PC-9 (cell line): ENCODE measurements at regions not wholly inside any gene's neighbourhood (a gene's known extent, or its start where the extent isn't known, plus 50 kb on each side); places are given as distances from the start of the nearest gene placed in this dataset.

Experiments used
- BruUV-seq: library from RNA; stranded (reverse); fragments of 400-500 nt; replicated peaks from 2 replicates; lab custom pipeline; 2021; lab: Mats Ljungman, UMichigan
- CTCF ChIA-PET: fragments of 300-600 bp; sonication (Branson Sonifier 250); formaldehyde crosslinking; loops from one replicate; lab custom pipeline; 2022; ENCODE audit warnings: antibody characterized with exemption; lab: Charles Lee
- POLR2A ChIA-PET: fragments of 300-600 bp; sonication (Branson Sonifier 250); formaldehyde crosslinking; loops from one replicate; lab custom pipeline; 2022; ENCODE audit warnings: antibody characterized with exemption; ENCODE audit not compliant: unreplicated experiment; lab: Charles Lee
- DNase-seq, 2 experiments: peaks; one replicate each; pipeline versions ENCODE4 v3.0.0 to v3.0.0-alpha.2; 2015 to 2022; ENCODE audit warnings: mixed read lengths in 1 of 2
- H2AFZ ChIP-seq: fragments of 200-600 bp; sonication (generic); 2 replicates; pipeline ENCODE4 v1.8.1; 2017; ENCODE audit warnings: antibody characterized with exemption
- H3F3A ChIP-seq: fragments of 200-600 bp; sonication (generic); 2 replicates; pipeline ENCODE4 v1.8.1; 2017; ENCODE audit warnings: antibody characterized with exemption, mild to moderate bottlenecking, low read depth; ENCODE audit not compliant: insufficient read depth
- H3K27ac ChIP-seq: fragments of 200-600 bp; sonication (generic); 2 replicates; pipeline ENCODE4 v1.6.1; 2016; ENCODE audit warnings: mixed run types
- H3K27me3 ChIP-seq: fragments of 200-600 bp; sonication (generic); 2 replicates; pipeline ENCODE4 v1.6.1; 2016; ENCODE audit warnings: low read depth, mixed run types; ENCODE audit not compliant: insufficient read depth
- H3K36me3 ChIP-seq: fragments of 200-600 bp; sonication (generic); 2 replicates; pipeline ENCODE4 v1.6.1; 2016; ENCODE audit warnings: low read depth, mixed run types
- H3K4me1 ChIP-seq: fragments of 200-600 bp; sonication (generic); replicated peaks from 2 replicates; pipeline ENCODE4 v1.6.1; 2016; ENCODE audit warnings: mixed run types; ENCODE audit not compliant: insufficient read depth
- H3K4me2 ChIP-seq: fragments of 200-600 bp; sonication (generic); 2 replicates; pipeline ENCODE4 v1.6.1; 2017; ENCODE audit warnings: mixed run types
- H3K4me3 ChIP-seq: fragments of 200-600 bp; sonication (generic); 2 replicates; pipeline ENCODE4 v1.6.1; 2016; ENCODE audit warnings: mixed run types
- H3K79me2 ChIP-seq: fragments of 200-600 bp; sonication (generic); 2 replicates; pipeline ENCODE4 v1.6.1; 2017; ENCODE audit warnings: low read depth, mixed run types
- H3K9me2 ChIP-seq: fragments of 200-600 bp; sonication (generic); 2 replicates; pipeline ENCODE4 v1.8.1; 2017; ENCODE audit warnings: mild to moderate bottlenecking; ENCODE audit not compliant: insufficient read depth
- H3K9me3 ChIP-seq: fragments of 200-600 bp; sonication (generic); 2 replicates; pipeline ENCODE4 v1.8.1; 2016; ENCODE audit warnings: low read depth; ENCODE audit not compliant: insufficient read depth
- H4K20me1 ChIP-seq: fragments of 200-600 bp; sonication (generic); 2 replicates; pipeline ENCODE4 v1.8.1; 2017; ENCODE audit not compliant: insufficient read depth
- CTCF ChIP-seq: fragments of 200-600 bp; sonication (generic); conservative IDR thresholded peaks from 2 replicates; pipeline ENCODE4 v1.6.1; 2017; ENCODE audit warnings: mixed run types, antibody characterized with exemption, mild to moderate bottlenecking, moderate library complexity
- EZH2 ChIP-seq: fragments of 200-600 bp; sonication (generic); IDR thresholded peaks from 2 replicates; pipeline ENCODE4 v1.8.0; 2017; ENCODE audit warnings: antibody characterized with exemption, low read depth
- intact Hi-C: fragments of 100-400 bp; cut with micrococcal nuclease; formaldehyde crosslinking; loops from one replicate; pipeline ENCODE4 v1.10.0; 2022; ENCODE audit not compliant: unreplicated experiment

DNA sequence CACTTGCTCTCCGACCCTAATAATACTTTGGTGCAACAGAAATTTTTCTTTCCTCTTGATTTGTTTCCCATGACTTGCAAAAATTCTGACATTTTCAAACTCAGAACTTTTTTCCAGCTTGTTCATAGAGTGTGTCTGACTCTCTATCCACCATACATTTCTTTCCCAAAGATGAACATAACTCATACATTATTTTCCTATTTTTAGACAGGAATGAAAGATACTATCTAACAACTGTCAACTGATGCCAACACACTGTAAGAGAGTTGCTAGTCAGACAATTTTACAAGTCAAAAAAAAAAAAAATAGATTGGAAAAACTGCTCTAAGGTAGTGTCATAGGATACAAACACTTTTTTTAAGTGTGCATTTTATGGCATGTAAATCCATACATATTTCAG lies 1001.0 kb upstream of the WWC1 start:
- intact Hi-C loops, result loop anchor here (10.0 kb wide), 1 partner anchor 1024 kb away; no protein-coding TSS in a partner anchor
- Histone ChIP-seq H3K9me3 (no peaks in the 10 kb centered on the region), H3K9me2 (no peaks in the 10 kb centered on the region), H3F3A (peaks cover 5% of the 10 kb centered on the region; the same call in 1 of the 2 replicates), H2AFZ (no peak overlapping the region), H4K20me1 (no peaks in the 10 kb centered on the region), H3K4me3 (no peak overlapping the region), H3K36me3 (no peaks in the 10 kb centered on the region), H3K27me3 (no peaks in the 10 kb centered on the region), H3K4me1 (peaks cover 18% of the 10 kb centered on the region), H3K4me2 (no peak overlapping the region), H3K27ac (no peak overlapping the region), H3K79me2 (no peaks in the 10 kb centered on the region)
- CTCF ChIA-PET, result no interaction called here
- TF ChIP-seq CTCF (no peak), EZH2 (no peak)
- DNase-seq, result no peak
- POLR2A ChIA-PET, result no interaction called here
- BruUV-seq, result no TSS peak

GRCh38 chr5:167294882-167295680 lies 996.4 kb upstream of the WWC1 start:
- BruUV-seq, result TSS peak; percentile 66

GRCh38 chr5:167295681-167296005 lies 995.8 kb upstream of the WWC1 start:
- ChIA-PET CTCF (no interaction called here), POLR2A (no interaction called here)
- Histone ChIP-seq H3K36me3 (no peaks in the 10 kb centered on the region), H3K27me3 (no peaks in the 10 kb centered on the region), H3K9me2 (no peaks in the 10 kb centered on the region), H4K20me1 (no peaks in the 10 kb centered on the region), H3K27ac (peak overlapping the region; percentile 98), H3K9me3 (no peaks in the 10 kb centered on the region; the same call in 1 of the 2 replicates), H3F3A (peaks cover 8% of the 10 kb centered on the region; the same call in 1 of the 2 replicates), H3K79me2 (no peaks in the 10 kb centered on the region), H2AFZ (no peak overlapping the region), H3K4me2 (peak overlapping the region; percentile 76), H3K4me1 (peaks cover 37% of the 10 kb centered on the region), H3K4me3 (peak overlapping the region; percentile 35; the same call in 1 of the 2 replicates)
- intact Hi-C loops, result loop anchor here (1.0 to 10.0 kb wide), 4 partner anchors 47 to 1019 kb away; no protein-coding TSS in a partner anchor
- no peak for TF ChIP-seq EZH2
- TF ChIP-seq CTCF, result no peak
- DNase-seq, result peak in 1 of 2 experiments; percentile 45
- BruUV-seq, result no TSS peak

More at GRCh38 chr5:167294882-167295680, 996.4 kb upstream of the WWC1 start:
- no peak for TF ChIP-seq EZH2
- TF ChIP-seq CTCF, result no peak
- Histone ChIP-seq H4K20me1 (no peaks in the 10 kb centered on the region), H3K36me3 (no peaks in the 10 kb centered on the region), H3K4me3 (peak overlapping the region; percentile 35; the same call in 1 of the 2 replicates), H3K9me3 (no peaks in the 10 kb centered on the region; the same call in 1 of the 2 replicates), H3K79me2 (no peaks in the 10 kb centered on the region), H3K4me2 (peak overlapping the region; percentile 76), H3F3A (peaks cover 8% of the 10 kb centered on the region; the same call in 1 of the 2 replicates), H3K27ac (peak overlapping the region; percentile 98), H2AFZ (no peak overlapping the region), H3K4me1 (peaks cover 37% of the 10 kb centered on the region), H3K27me3 (no peaks in the 10 kb centered on the region), H3K9me2 (no peaks in the 10 kb centered on the region)
- ChIA-PET POLR2A (interaction anchor here (0.7 kb wide), 3 partner anchors 20 to 924 kb away, joined by 3 to 4 read pairs (median 3); no protein-coding TSS in a partner anchor), CTCF (interaction anchor here (0.5 to 1.0 kb wide), 2 partner anchors 50 to 260 kb away, joined by 3 to 4 read pairs; no protein-coding TSS in a partner anchor)
- intact Hi-C loops, result loop anchor here (1.0 to 10.0 kb wide), 4 partner anchors 47 to 1020 kb away; no protein-coding TSS in a partner anchor
- DNase-seq, result peak; percentile 64 to 93
